DMS153 treated with DMSO at 0.1 percent for 48 hours (cell line): ENCODE measurements at regions not wholly inside any gene's neighbourhood (a gene's known extent, or its start where the extent isn't known, plus 50 kb on each side); places are given as distances from the start of the nearest gene placed in this dataset.
A peak's percentile ranks its signal among the peaks of the same experiment; 100 is the strongest.
"Not testable (repeated sequence)": the region's sequence is repeated elsewhere in the genome, so short reads cannot be mapped to it uniquely, and the experiment has no call there.

Experiments used
- DNase-seq: peaks from one replicate; lab custom pipeline; 2025; ENCODE audit not compliant: unreplicated experiment; lab: John Stamatoyannopoulos, UW

DNA sequence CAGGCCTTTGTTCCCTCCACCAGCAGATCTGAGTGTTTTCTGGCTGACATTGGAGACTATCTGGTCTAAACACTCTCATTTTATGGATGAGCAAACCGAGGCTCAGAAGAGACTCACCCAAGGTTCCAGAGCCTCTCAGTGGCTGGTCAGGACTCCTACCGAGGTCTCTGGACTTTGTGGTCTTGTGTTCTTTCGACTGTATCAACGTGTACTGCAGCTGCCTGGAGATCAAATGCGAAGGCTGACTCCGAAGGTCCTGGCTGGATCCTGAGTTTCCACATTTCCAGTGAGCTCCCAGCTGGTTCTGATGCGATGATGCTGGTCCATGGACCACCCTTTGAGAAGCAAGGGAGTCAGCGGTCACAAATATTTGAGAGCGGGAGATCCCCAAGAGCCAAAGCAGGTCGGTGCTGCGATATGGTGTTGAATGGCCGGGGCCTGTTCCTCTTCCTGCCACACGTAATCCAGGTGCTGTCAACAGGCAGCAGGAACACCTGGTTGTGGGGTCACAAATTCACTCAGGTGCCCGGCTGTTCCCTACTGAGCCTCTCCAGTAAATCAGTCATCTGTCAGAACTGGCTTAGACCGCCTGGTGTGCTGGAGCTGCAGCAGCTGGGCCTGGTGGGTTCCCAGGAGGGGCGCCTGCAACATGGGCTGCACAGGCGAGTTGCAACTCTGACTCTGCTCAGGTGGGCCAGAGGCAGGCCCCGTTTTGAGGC, 94.8 kb upstream of the USP24 start:
- no peak for DNase-seq

DNA sequence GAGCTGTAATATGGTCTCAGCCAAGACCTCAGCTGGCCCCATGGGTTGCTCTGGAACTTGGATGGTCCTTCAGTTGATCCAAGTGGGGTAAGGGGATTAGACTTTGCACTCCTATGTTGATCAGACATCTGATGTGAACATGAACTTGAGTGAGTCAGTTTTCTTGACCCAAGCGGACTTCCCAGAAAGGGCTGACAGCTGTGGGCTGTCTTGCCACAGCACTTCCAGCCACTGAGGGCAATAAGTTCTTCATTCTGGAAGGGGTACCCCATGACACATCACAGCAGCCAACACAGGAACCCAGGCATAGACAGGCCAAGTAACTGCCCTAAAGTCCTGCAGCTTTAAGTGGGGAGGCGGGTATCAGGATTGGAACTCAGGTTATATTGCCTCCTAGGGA, 93.9 kb upstream of the USP24 start:
- DNase-seq, result no peak

DNA sequence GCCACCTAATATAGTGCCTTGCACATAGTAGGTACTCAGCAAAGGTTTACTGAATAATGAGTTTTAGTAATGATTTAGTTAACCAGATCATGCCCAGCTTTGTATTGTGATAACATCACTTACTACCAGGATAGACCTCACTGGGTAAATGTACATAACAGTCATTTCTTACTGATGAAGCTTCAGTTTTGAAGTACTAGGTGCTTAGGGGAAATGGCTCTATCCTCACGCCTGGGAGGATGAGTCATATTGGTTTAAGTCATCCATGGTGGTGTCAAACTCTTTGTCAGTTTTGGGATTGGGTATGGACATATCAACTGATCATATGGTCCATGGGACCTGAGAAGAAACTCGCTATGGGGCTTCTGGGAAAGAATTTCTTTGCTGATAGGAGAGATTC, 90.6 kb upstream of the USP24 start:
- no peak for DNase-seq

DNA sequence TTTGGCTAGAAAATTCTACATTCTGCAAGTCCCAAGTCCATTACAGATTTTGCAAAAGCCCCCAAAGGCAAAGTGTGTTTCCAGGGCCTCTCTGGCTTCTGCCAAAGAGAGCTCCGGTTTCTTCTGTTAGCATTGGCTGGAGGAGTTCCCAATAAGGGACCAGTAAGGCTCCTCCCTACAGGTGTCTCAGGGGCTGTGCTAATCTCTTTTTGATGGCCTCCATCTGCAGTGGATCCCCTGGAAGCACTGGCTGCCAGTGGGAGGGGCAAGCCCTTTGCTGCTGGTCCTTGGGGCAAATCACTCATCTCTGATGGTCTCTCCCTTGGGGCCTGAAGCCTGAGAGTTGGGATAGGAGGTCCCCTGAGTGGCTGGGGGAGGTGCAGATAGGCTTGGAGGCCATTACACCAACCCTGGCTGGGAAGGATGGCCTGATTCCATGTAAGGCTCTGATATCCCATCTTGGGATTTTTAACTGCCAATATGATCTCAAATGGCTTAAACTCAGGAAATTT, 89.1 kb upstream of the USP24 start:
- no peak for DNase-seq

DNA sequence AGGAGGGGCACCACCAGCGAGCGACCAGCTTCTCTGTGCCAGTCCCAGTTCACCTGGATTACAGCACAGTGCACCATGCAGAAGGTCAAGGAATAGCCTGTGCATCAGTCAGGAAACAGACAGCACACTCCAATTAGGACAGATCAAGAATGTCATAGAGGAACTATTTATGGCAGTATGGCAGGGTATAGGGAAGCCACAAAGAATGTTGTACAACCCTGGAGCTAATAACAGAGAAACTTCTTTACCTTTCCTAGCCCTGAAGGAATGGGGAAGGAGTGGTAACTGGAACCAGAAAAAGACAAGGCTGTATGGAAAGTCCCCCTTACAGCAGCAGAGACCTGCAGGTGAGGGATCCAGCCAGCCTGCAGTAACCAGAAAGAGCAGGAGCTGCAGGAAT, 87.8 kb upstream of the USP24 start:
- DNase-seq, result no peak

DNA sequence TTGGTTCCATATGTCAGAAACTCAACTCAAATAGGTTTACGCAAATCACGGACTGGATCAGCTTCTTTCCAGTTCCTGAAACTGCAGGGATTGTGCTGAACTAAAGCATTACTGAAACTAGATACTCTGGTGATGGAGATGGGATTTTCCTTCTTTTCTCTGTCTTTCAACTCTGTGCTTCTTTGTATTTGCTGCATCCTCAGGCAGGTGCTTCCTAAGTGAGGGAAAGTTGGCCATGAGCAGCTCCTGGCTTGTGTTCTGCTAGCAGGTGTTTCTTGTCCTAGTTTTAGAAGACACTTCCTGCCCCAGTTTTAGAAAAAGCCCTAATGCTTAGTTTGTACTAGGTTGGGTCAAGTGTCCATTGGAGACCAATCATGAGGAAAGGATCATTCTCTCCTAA, 86.7 kb upstream of the USP24 start:
- no peak for DNase-seq

DNA sequence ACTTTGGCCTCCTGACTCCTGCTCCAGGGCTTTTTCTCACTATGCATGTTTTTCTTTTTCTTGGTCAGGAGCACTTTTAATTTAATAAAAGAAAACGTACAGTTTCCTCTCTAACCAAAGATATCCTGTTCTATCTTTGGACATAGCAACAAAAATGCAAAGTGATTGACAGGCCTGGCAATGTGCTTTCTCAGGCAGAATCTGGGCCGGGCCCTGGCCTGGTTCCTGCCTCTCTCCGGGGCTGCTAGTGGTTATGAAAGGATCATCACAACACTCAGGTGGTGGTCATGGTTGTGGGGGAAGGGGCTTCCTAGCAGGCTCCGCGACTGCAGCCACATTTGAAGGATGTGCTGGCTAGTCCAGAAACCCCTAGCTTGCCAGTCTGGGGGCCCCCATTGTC, 85.8 kb upstream of the USP24 start:
- no peak for DNase-seq

DNA sequence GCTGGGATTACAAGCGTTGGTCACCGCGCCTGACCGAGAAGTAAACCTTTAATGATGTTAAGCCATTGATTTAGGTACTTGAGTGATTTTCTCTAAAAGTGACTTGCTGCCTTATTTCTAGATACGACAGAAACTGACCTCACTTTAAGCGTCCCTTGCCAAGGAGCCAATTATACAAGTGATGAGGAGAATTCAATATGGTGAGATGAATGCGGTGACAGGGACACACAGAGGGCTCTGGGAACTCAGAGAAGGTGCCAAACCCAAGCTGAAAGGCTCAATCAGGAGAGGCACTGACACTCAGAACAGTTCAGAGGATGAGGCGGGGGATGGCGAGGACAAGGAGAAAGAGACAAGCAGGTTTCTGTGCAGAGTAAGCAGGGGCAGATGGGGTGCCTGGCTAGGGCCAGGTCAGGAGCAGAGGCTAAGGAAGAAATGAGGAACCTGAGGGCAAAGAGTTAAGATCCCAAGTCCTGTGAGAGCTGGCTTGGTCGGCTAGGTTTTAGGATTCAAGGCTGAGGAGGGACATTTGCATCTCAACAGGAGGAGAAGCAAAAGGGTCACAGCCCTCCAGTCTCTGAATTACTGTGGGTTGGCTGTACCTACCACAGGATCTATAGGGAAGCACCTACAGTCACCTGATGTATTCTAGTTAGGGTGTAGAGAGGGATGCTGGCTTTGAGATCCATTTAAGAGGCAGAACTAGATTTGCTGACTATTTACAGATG, 83.2 kb upstream of the USP24 start:
- DNase-seq, result no peak

DNA sequence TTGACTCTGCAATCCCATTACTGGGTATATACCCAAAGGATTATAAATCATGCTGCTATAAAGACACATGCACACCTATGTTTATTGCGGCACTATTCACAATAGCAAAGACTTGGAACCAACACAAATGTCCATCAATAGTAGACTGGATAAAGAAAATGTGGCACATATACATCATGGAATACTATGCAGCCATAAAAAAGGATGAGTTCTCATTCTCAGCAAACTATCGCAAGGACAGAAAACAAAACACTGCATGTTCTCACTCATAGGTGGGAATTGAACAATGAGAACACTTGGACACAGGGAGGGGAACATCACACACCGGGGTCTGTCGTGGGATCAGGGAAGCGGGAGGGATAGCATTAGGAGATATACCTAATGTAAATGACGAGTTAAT, 81.1 kb upstream of the USP24 start:
- not testable (repeated sequence) for DNase-seq

DNA sequence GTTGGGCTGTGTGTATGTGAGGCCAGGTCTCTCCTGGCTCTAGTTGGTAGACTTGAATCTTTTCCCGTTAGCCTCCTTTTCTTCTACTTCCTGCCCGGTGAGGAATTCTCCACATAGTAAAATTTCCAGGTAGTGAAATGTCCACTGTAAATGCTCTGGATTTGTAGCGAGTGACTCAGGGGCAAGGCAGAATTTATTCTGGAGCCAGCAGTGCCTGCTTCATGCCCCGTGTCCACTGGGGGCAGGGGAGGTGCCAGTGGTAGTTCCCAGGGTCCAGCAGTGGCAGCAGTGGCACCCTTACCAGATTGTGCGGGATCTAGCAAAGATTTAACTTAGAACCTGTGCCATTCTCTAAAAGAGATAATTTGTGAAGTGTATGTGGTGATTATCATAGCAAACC, 74.5 kb upstream of the USP24 start:
- no peak for DNase-seq

DNA sequence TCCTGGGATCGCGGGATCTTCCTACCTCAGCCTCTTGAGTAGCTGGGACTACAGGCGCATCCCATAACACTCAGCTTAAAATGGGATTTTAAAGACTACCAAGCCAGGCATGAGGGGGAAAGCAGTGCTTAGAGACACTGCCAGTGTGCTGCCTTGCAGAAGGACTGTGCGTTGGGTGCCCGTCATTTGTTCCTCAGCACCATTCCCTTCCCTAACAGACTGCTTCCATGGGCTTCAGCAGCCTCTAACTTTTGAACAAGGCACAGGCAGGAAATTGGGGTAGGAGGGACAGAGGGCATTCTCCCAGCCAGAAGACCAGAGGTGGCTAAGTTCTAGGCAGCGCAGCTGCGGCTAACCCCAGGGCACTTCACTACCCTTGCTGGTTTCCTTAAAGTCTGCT, 73.9 kb upstream of the USP24 start:
- no peak for DNase-seq

DNA sequence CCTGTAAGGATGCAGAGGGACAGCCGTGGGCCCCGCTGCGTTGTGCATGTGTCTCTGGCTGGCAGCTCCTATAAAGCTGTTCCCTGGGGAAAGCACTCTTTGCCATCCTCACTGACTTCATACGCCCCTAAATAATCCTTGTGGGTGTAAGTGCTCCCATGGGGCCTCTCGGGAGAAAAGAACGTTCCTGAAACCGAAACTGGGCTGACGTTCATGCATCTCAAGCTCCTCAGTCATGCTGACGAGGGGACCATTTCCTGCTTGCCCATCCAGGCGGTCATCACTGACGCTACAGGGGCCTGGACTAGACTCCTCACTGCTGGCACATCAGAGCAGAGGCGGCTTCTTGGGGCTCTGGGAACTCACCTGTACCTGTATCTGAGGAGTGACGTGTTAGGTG, 73.1 kb upstream of the USP24 start:
- no peak for DNase-seq

DNA sequence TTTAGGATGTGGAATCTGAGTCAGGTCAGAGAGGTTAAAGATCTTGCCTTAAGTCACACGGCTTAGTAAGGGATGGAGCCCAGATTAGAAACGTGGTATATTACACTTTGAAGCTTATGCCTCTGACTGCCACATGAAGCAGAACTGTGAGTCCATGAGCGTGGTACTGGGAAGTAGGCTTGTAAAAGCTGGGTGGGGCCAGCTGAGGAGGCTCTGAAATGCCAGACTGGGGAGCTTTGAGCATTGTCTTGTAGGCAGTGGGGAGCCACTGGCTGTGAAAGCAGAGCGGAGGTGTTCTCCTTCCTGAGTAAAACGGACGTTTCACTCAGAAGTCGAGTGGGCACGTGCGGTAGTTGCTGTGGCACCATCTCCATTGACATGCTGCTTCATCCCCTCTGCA, 72.6 kb upstream of the USP24 start:
- no peak for DNase-seq

DNA sequence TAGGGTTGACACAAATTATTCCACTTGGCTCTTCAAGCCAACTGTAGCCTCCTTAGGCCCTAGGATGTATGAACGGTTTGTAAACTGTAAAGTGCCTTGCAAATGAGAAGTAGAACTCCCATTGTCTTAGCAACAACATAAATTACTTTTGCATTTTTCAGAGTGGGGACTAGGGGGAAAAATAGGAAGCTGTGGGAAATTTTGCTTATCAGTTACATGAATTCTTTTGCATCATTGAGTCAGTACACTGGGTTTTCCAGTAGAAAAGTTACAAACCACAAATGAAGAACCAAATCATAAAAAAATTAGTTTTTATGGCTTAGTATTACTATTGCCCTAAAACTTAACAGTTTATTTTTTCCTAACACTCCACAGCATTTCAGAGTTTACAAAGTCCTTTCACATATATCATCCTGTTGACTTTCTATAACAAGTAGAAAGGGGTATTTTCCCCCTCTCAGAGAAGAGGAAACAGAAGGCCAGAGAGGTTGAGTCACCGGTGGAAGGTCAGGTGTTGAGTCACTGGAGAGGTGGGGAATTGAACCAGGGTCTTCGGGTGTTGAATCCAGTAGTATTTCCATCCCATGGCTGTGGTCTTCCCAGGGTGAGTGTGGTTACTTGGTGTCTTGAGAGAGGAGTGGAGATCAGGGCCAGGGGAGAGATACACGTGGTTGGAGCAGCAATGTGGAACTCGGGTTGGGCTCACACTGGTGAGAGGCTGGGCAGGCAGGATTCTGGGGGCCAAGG, 71.9 kb upstream of the USP24 start:
- DNase-seq, result no peak

DNA sequence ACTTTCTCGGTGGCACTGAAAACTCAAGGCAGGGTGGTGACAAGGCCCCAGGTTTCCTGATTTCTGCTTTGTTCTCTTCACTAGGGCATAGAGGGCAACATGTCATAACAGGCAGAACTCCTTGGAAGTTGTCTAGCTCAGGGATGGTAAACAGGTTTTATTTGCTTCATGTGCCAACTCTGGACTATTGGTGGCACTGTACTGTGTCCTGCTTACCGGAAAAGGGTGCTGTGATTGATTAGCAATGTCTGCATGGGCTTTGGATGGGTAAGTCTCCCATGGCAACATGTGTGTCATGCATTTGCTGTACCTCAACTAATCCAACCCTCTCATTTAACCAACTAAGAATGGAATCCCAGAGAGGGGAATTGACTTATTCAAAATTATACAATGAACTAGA, 70.7 kb upstream of the USP24 start:
- DNase-seq, result no peak

DNA sequence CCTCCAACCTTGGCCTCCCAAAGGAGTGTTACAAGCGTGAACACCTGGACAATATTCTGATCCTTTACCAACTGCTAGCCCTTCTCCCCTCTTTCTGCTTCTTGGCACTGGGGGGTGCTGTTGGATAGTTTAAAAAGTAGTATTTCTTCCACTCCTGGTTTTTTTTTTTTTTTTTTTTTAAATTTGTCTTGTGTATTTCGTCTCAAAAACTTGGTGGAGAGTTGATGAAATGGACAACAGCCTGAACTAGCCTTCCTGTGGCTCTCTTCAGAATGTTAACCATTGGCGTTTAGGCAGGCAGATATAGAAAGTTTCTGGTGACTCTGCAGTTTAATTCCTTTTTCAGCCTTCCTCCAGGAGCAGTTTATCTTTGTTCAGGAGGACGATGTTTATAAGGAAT, 69.7 kb upstream of the USP24 start:
- DNase-seq, result no peak

DNA sequence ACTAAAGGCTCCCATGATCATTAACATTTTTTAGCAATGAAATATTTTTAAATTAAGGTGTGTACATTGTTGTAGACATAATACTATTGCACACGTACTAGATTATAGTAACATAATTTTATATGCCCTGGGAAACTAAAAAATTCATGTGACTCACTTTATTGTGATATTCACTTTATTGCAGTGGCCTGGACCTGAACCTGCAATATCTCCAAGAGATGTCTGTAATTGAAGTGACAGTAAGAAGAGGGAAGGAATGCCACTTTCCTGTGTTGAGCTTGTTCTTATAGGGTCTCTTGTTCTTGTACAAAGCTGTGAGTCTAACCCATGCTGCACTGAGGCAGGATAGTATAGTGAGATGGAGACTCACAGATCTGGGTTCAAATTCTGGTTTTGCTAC, 66.9 kb upstream of the USP24 start:
- DNase-seq, result no peak

DNA sequence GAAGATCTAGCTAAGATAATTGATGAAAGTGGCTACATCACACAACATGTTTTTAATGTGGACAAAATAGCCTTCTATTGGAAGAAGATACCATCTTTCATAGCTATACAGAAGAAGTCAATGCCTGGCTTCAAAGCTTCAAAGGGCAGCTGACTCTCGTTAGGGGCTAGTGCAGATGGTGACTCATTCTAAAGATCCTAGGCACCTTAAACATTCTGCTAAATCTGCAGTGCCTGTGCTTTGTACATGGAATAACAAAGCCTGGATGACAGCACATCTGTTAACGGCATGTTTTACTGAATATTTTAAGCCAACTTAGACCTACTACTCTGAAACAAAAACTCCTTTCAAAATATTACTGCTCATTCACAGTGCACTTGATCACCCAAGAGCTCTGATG, 65.6 kb upstream of the USP24 start:
- no peak for DNase-seq

DNA sequence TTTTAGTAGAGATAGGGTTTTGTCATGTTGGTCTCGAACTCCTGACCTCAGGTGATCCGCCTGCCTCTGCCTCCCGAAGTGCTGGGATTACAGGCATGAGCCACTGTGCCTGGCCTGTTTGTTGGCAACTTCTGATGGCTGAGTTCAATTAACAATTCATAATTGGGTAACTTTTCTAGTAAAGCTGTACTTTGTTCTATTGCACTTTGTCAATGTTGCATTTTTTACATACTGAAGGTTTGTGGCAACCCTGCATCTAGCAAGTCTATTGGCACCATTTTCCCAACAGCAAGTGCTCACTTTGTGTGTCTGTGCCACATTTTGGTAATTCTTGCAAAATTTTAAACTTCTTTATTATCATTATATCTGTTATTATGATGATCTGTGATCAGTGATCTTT, 64.5 kb upstream of the USP24 start:
- no peak for DNase-seq

DNA sequence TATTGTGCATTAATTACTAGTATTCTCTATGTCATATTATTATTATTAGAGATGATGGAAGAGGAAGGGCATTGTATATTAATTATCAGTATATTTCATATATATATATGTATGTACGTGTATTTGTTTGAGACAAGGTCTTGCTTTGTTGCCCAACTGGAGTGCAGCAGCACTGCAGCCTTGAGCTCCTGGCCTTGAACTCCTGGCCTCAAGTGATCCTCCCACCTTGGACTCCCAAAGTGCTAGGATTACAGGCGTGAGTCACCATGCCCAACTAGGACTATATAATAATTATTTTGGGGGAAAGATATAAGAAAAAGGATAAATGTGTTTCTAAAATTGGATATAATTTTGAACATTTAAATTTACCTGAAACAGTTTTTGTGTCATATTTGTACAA, 63.2 kb upstream of the USP24 start:
- DNase-seq, result no peak

DNA sequence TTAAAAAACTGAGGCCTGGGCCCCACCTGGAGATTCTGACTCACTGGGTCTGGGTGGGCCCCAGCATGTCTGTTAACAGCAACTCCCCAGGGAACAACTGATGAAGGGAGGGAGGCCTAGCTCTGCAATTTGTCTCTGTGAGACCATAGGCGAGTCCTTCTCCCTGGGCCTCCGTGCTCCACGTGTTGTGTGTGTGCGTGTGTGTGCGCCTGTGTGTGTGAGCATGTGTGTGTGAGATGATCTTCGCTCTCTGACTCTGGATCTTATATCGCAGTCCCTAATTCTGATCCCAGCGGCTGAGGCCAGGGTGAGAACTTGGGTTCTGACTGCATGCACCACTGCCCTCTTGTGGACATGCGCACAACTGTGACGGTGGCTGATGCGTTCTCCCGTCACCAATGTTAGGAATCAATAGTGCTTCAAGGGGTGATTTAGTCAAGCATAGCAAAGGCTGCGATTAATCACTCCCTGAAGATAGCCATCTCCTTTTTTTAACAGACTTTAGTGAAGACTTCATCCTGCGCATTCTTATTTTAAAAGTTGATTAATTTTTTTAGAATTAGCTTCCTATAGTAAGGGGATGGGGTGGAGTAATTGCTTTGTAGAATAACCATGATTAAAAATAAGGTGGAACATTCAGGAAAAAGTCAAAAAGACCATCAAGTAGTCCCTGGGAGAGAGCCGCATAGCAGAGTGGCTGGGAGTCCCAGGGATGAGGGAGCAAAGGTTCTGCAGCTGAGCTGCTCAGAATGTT, 62.4 kb upstream of the USP24 start:
- DNase-seq, result peak; percentile 39
